ENCODE measurements at regions not wholly inside any gene's neighbourhood (a gene's known extent, or its start where the extent isn't known, plus 50 kb on each side); places are given as distances from the start of the nearest gene placed in this dataset.

DNA sequence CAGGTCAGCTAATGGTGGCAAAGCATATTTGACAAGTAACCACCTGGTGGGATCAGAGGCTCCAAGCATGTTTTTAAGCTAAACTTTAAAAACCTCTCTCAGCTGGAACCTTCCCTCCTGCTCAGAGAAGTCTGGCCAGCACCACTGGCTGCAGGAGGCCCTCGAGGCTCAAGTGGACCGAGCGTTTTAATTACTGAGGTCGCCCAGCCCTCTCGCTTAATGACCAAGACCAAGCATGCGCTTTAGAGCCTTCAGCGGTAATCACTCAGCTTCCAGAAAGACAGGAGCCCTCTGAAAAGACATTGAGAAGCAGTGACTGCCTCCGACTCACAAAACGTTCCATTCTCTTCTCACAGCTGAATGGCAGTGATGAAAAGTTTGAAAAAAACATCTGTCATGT, 383.4 kb upstream of the ADARB2 start:
- peak; percentile 36 for DNase-seq (ENCODE audit: low spot score)
- Histone ChIP-seq H3K4me1 (peaks cover 7% of the 10 kb centered on the region), H3K4me3 (no peak overlapping the region), H3K27ac (no peak overlapping the region), H2AFZ (replicated peaks) (no peak overlapping the region), H3K27me3 (no peaks in the 10 kb centered on the region), H4K20me1 (ENCODE audit: low read depth) (no peaks in the 10 kb centered on the region), H3K9me3 (ENCODE audit: low read depth) (no peaks in the 10 kb centered on the region), H3K9ac (no peak overlapping the region), H3K79me2 (ENCODE audit: low read depth) (no peaks in the 10 kb centered on the region), H3K36me3 (no peaks in the 10 kb centered on the region), H3F3A (ENCODE audit: low read depth) (peaks cover 4% of the 10 kb centered on the region), H3K4me2 (no peak overlapping the region)
- H3K4me3 Mint-ChIP-seq: no peak overlapping the region
- no peak overlapping the region for H3K27ac Mint-ChIP-seq
- TF ChIP-seq EZH2 (IDR thresholded peaks at IDR 0.05): no peak
- TF ChIP-seq, protein P1, sequence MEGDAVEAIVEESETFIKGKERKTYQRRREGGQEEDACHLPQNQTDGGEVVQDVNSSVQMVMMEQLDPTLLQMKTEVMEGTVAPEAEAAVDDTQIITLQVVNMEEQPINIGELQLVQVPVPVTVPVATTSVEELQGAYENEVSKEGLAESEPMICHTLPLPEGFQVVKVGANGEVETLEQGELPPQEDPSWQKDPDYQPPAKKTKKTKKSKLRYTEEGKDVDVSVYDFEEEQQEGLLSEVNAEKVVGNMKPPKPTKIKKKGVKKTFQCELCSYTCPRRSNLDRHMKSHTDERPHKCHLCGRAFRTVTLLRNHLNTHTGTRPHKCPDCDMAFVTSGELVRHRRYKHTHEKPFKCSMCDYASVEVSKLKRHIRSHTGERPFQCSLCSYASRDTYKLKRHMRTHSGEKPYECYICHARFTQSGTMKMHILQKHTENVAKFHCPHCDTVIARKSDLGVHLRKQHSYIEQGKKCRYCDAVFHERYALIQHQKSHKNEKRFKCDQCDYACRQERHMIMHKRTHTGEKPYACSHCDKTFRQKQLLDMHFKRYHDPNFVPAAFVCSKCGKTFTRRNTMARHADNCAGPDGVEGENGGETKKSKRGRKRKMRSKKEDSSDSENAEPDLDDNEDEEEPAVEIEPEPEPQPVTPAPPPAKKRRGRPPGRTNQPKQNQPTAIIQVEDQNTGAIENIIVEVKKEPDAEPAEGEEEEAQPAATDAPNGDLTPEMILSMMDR (IDR thresholded peaks at IDR 0.05): no peak
- TF ChIP-seq EZH2phosphoT487 (IDR thresholded peaks at IDR 0.05): no peak
- H3K9me3 Mint-ChIP-seq: peaks cover 18% of the 10 kb centered on the region
- H3K4me1 Mint-ChIP-seq: peaks cover 16% of the 10 kb centered on the region
- H3K36me3 Mint-ChIP-seq: peaks cover 3% of the 10 kb centered on the region
- H3K27me3 Mint-ChIP-seq (ENCODE audit: insufficient read depth, low read depth): peaks cover 6% of the 10 kb centered on the region

DNA sequence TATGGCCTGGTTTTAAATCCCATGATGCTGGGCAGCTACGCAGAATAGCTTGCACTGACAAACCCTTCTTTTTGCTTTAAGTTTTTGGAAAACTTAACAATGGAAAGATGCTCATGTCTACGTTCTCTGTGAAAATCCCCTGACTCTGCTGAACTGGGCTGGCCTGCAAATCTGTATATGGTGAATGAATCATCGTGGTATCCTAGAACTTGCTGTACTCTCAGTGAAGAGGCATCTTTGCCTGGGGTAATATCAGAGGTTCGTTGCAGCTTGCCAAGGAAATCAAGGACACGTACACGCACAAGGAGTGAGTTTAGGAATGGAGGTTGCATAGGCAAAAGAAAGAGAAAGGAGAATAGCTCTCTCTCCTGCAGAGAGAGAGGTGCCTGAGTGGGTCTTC, 382.0 kb upstream of the ADARB2 start:
- H3K79me2 ChIP-seq (ENCODE audit: low read depth): no peaks in the 10 kb centered on the region
- Mint-ChIP-seq H3K4me3 (no peak overlapping the region), H3K9me3 (peaks cover 18% of the 10 kb centered on the region), H3K27me3 (ENCODE audit: insufficient read depth, low read depth) (peaks cover 6% of the 10 kb centered on the region), H3K27ac (no peak overlapping the region), H3K36me3 (peaks cover 3% of the 10 kb centered on the region), H3K4me1 (peaks cover 16% of the 10 kb centered on the region)
- H3K36me3 ChIP-seq: no peaks in the 10 kb centered on the region
- no peak overlapping the region for H2AFZ ChIP-seq (replicated peaks)
- peaks cover 4% of the 10 kb centered on the region for H3F3A ChIP-seq (ENCODE audit: low read depth)
- no peak overlapping the region for H3K4me2 ChIP-seq
- peaks cover 7% of the 10 kb centered on the region for H3K4me1 ChIP-seq
- DNase-seq (ENCODE audit: low spot score): no peak
- H3K4me3 ChIP-seq: no peak overlapping the region
- no peaks in the 10 kb centered on the region for H4K20me1 ChIP-seq (ENCODE audit: low read depth)
- no peaks in the 10 kb centered on the region for H3K27me3 ChIP-seq
- H3K27ac ChIP-seq: no peak overlapping the region
- TF ChIP-seq, protein P1 (IDR thresholded peaks at IDR 0.05): no peak
- TF ChIP-seq EZH2 (IDR thresholded peaks at IDR 0.05): no peak
- TF ChIP-seq EZH2phosphoT487 (IDR thresholded peaks at IDR 0.05): no peak
- no peak overlapping the region for H3K9ac ChIP-seq
- no peaks in the 10 kb centered on the region for H3K9me3 ChIP-seq (ENCODE audit: low read depth)

DNA sequence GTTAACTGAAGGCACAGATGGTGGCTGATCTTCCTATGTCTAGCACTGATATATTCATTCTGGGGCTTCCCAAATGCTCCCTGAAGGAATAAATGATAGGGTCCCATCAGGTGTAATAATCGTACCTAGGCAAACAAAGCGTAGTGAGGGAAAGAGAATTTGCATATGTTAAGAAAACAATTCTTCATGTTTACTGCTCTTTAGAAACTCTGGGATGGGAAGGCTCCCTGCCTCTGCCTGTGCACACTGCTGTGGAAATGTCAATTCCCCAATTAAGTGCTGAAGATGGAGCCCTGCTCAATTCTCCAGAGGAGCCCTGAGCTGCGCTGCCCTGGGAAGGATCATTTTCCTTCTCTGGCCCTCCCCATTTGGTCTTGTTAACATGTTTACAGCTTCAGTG, 380.9 kb upstream of the ADARB2 start:
- TF ChIP-seq EZH2phosphoT487 (IDR thresholded peaks at IDR 0.05) (no peak), EZH2 (IDR thresholded peaks at IDR 0.05) (no peak)
- TF ChIP-seq, protein P1 (IDR thresholded peaks at IDR 0.05): no peak
- no peak overlapping the region for H3K9ac ChIP-seq
- no peak for DNase-seq (ENCODE audit: low spot score)
- no peaks in the 10 kb centered on the region for H3K79me2 ChIP-seq (ENCODE audit: low read depth)
- H2AFZ ChIP-seq (replicated peaks): no peak overlapping the region
- H3K9me3 ChIP-seq (ENCODE audit: low read depth): no peaks in the 10 kb centered on the region
- peaks cover 16% of the 10 kb centered on the region for H3K4me1 Mint-ChIP-seq
- H3K4me1 ChIP-seq: peaks cover 7% of the 10 kb centered on the region
- no peak overlapping the region for H3K27ac Mint-ChIP-seq
- H3K9me3 Mint-ChIP-seq: peaks cover 18% of the 10 kb centered on the region
- H3K4me3 Mint-ChIP-seq: no peak overlapping the region
- H3K27me3 Mint-ChIP-seq (ENCODE audit: insufficient read depth, low read depth): peaks cover 6% of the 10 kb centered on the region
- peaks cover 4% of the 10 kb centered on the region for H3F3A ChIP-seq (ENCODE audit: low read depth)
- no peaks in the 10 kb centered on the region for H4K20me1 ChIP-seq (ENCODE audit: low read depth)
- H3K27me3 ChIP-seq: no peaks in the 10 kb centered on the region
- no peak overlapping the region for H3K4me2 ChIP-seq
- no peak overlapping the region for H3K27ac ChIP-seq
- H3K36me3 ChIP-seq: no peaks in the 10 kb centered on the region
- peaks cover 3% of the 10 kb centered on the region for H3K36me3 Mint-ChIP-seq
- H3K4me3 ChIP-seq: no peak overlapping the region
